CD4-positive, alpha-beta T cell (primary cell): ENCODE measurements at regions not wholly inside any gene's neighbourhood (a gene's known extent, or its start where the extent isn't known, plus 50 kb on each side); places are given as distances from the start of the nearest gene placed in this dataset.

ENCODE experiments used
- ATAC-seq: fragments of 200-7000 bp; cut with Tn5 transposase; one replicate; pipeline ENCODE4 v1.10.0; 2022; ENCODE audit warnings: mild to moderate bottlenecking; ENCODE audit not compliant: poor library complexity
- CTCF ChIA-PET: fragments of 350-600 bp; sonication (Branson Sonifier 250); formaldehyde crosslinking; loops from one replicate; lab custom pipeline; 2021; ENCODE audit warnings: antibody characterized with exemption, inconsistent platforms; lab: Charles Lee
- POLR2A ChIA-PET: fragments of 350-600 bp; sonication (Branson Sonifier 250); formaldehyde crosslinking; loops from one replicate; lab custom pipeline; 2021; ENCODE audit warnings: antibody characterized with exemption, inconsistent platforms; lab: Charles Lee
- DNase-seq, 14 experiments: peaks; one replicate each; pipeline ENCODE4 v3.0.0-alpha.2; 2013 to 2020; ENCODE audit warnings: mixed read lengths in 2 of 14
- H3K27ac ChIP-seq, 2 donors: one replicate each; pipeline versions ENCODE4 v1.5.1 to v1.7.0; 2013; ENCODE audit warnings: low read length in 2 of 2, low read depth in 1 of 2, mild to moderate bottlenecking in 1 of 2
- H3K27me3 ChIP-seq, 2 experiments: 1 replicate in 1 of 2; 2 replicates in 1 of 2; pipeline versions ENCODE4 v1.6.1 to v1.7.0; 2013; ENCODE audit warnings: low read length in 2 of 2, control low read depth in 1 of 2, mild to moderate bottlenecking in 1 of 2, moderate library complexity in 1 of 2; ENCODE audit not compliant: insufficient read depth in 2 of 2, control insufficient read depth in 1 of 2
- H3K36me3 ChIP-seq: one replicate; pipeline ENCODE4 v1.6.1; 2013; ENCODE audit warnings: low read length, control low read depth; ENCODE audit not compliant: insufficient read depth
- H3K4me1 ChIP-seq: one replicate; pipeline ENCODE4 v1.6.1; 2013; ENCODE audit warnings: low read length, control low read depth; ENCODE audit not compliant: insufficient read depth
- H3K4me3 ChIP-seq: one replicate; pipeline ENCODE4 v1.5.1; 2013; ENCODE audit warnings: mild to moderate bottlenecking, low read length, moderate library complexity
- H3K9me3 ChIP-seq, 2 experiments: 1 replicate in 1 of 2; 2 replicates in 1 of 2; pipeline versions ENCODE4 v1.6.1 to v1.7.0; 2013; ENCODE audit warnings: low read length in 2 of 2, mild to moderate bottlenecking in 2 of 2, control low read depth in 1 of 2, moderate library complexity in 1 of 2; ENCODE audit not compliant: control insufficient read depth in 1 of 2, insufficient read depth in 1 of 2
- H3K27ac Mint-ChIP-seq: one replicate; pipeline ENCODE4 v1.8.0; 2020; ENCODE audit warnings: mixed read lengths
- H3K27me3 Mint-ChIP-seq: one replicate; pipeline ENCODE4 v1.8.0; 2021; ENCODE audit warnings: mixed read lengths
- H3K36me3 Mint-ChIP-seq: one replicate; pipeline ENCODE4 v1.8.0; 2021; ENCODE audit warnings: low read depth, mixed read lengths
- H3K4me1 Mint-ChIP-seq: one replicate; pipeline ENCODE4 v1.8.0; 2021; ENCODE audit warnings: low read depth, mixed read lengths
- H3K4me3 Mint-ChIP-seq: one replicate; pipeline ENCODE4 v1.8.0; 2020; ENCODE audit warnings: mild to moderate bottlenecking, mixed read lengths
- H3K9me3 Mint-ChIP-seq: one replicate; pipeline ENCODE4 v1.8.0; 2020; ENCODE audit warnings: mixed read lengths
- CTCF ChIP-seq: fragments of 200-600 bp; IDR thresholded peaks from one replicate; pipeline ENCODE4 v1.8.0; 2022; ENCODE audit warnings: antibody characterized with exemption, mild to moderate bottlenecking
- intact Hi-C, 2 experiments: fragments of 100-400 bp; cut with DNase I in 1 of 2; cut with micrococcal nuclease in 1 of 2; formaldehyde crosslinking; loops; one replicate each; pipeline versions ENCODE4 v1.15.1 to v1.9.0; 2023 to 2025; cut with DNase I, micrococcal nuclease

- ATAC-seq (no peak), DNase-seq (no peak)
- Mint-ChIP-seq H3K4me1 (no peaks in the 10 kb centered on the region), H3K27ac (no peak overlapping the region), H3K36me3 (no peaks in the 10 kb centered on the region), H3K27me3 (no peaks in the 10 kb centered on the region), H3K4me3 (no peak overlapping the region), H3K9me3 (no peaks in the 10 kb centered on the region)
- ChIA-PET CTCF (no interaction called here), POLR2A (no interaction called here)
- intact Hi-C loops: no loop called here
- Histone ChIP-seq H3K27me3 (no peaks in the 10 kb centered on the region), H3K36me3 (no peaks in the 10 kb centered on the region), H3K4me1 (no peaks in the 10 kb centered on the region), H3K27ac (no peak overlapping the region), H3K9me3 (no peaks in the 10 kb centered on the region), H3K4me3 (no peak overlapping the region)
- no peak for TF ChIP-seq CTCF
These were observed 555.5 kb upstream of the MARCKS start for GRCh38 chr6:113301651-113302050.

GRCh38 chr6:113304116-113304515, 553.0 kb upstream of the MARCKS start:
- Histone ChIP-seq H3K4me1 (no peaks in the 10 kb centered on the region), H3K36me3 (no peaks in the 10 kb centered on the region), H3K4me3 (no peak overlapping the region), H3K27ac (no peak overlapping the region), H3K27me3 (no peaks in the 10 kb centered on the region), H3K9me3 (no peaks in the 10 kb centered on the region)
- intact Hi-C loops: no loop called here
- ChIA-PET POLR2A (no interaction called here), CTCF (no interaction called here)
- DNase-seq: no peak
- no peak overlapping the region for H3K27ac Mint-ChIP-seq
- no peak for TF ChIP-seq CTCF
- H3K27me3 Mint-ChIP-seq: no peaks in the 10 kb centered on the region
- no peak for ATAC-seq
- H3K4me3 Mint-ChIP-seq: no peak overlapping the region
- H3K36me3 Mint-ChIP-seq: no peaks in the 10 kb centered on the region
- H3K9me3 Mint-ChIP-seq: no peaks in the 10 kb centered on the region
- H3K4me1 Mint-ChIP-seq: no peaks in the 10 kb centered on the region

DNA sequence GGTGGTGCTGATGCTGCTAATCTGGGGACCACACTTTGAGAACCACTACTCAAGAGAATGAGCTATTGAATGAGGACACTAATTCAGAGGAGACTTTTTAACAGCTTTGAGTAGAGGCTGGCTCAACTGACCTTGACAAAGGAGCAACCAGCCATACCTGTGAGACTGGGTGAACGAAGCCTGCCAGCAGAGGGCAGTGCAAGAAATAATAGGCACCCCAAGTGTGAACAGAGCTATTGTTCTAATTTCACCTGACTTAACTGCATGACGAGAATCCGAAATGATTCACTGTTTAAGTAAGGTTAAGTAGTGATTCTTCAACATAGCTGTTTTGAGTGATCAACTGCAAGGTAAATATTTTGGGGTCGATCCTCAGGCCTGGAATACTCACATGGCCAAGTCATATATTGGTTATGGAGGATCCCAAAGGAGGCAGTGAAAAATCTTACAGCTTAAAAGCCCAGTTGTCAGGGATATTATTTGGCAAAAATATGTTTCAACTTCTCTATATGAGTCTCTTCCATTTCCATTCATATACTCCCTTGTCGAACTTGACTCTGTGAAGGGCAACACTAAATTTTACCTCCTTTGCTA, 550.5 kb upstream of the MARCKS start:
- H3K9me3 ChIP-seq: no peaks in the 10 kb centered on the region
- Mint-ChIP-seq H3K9me3 (no peaks in the 10 kb centered on the region), H3K27ac (no peak overlapping the region), H3K27me3 (no peaks in the 10 kb centered on the region), H3K4me1 (no peaks in the 10 kb centered on the region), H3K4me3 (no peak overlapping the region), H3K36me3 (no peaks in the 10 kb centered on the region)
- POLR2A ChIA-PET: no interaction called here
- no peaks in the 10 kb centered on the region for H3K4me1 ChIP-seq
- H3K4me3 ChIP-seq: no peak overlapping the region
- TF ChIP-seq CTCF: peak; percentile 24
- H3K27ac ChIP-seq: no peak overlapping the region
- intact Hi-C loops: loop anchor here (1.0 to 2.0 kb wide), 2 partner anchors 552 kb away; no protein-coding TSS in a partner anchor
- H3K36me3 ChIP-seq: no peaks in the 10 kb centered on the region
- DNase-seq: peak in 11 of 14 experiments; percentile 1 to 51 (median 6)
- H3K27me3 ChIP-seq: no peaks in the 10 kb centered on the region
- CTCF ChIA-PET: no interaction called here
- no peak for ATAC-seq
